ENCODE measurements at regions not wholly inside any gene's neighbourhood (a gene's known extent, or its start where the extent isn't known, plus 50 kb on each side); places are given as distances from the start of the nearest gene placed in this dataset.

DNA sequence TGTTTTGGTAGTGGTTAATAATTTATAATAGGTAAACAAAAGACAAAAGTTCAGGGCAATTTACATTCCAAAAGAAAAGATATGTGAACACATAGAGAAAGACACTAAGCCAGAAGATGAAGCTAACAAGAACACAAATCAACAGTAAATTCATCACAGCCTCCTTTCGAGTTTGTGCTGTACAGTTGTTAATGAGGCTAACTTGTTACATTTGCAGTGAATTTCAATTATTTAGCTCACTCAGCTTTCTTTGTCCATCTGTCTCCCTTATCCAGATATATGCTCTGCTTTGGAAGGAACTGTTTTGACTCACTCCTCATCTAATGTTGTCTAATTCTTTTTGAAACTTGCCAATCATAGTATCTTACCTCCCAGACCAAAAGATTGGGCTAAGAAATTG is 423.3 kb upstream of the OLFM3 start:
- no peak for DNase-seq (ENCODE audit: low spot score)
- TF ChIP-seq, protein P1, sequence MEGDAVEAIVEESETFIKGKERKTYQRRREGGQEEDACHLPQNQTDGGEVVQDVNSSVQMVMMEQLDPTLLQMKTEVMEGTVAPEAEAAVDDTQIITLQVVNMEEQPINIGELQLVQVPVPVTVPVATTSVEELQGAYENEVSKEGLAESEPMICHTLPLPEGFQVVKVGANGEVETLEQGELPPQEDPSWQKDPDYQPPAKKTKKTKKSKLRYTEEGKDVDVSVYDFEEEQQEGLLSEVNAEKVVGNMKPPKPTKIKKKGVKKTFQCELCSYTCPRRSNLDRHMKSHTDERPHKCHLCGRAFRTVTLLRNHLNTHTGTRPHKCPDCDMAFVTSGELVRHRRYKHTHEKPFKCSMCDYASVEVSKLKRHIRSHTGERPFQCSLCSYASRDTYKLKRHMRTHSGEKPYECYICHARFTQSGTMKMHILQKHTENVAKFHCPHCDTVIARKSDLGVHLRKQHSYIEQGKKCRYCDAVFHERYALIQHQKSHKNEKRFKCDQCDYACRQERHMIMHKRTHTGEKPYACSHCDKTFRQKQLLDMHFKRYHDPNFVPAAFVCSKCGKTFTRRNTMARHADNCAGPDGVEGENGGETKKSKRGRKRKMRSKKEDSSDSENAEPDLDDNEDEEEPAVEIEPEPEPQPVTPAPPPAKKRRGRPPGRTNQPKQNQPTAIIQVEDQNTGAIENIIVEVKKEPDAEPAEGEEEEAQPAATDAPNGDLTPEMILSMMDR (IDR thresholded peaks at IDR 0.05; ENCODE audit: extremely low read depth, missing control alignments) = no peak
